ENCODE measurements at regions not wholly inside any gene's neighbourhood (a gene's known extent, or its start where the extent isn't known, plus 50 kb on each side); places are given as distances from the start of the nearest gene placed in this dataset.

DNA sequence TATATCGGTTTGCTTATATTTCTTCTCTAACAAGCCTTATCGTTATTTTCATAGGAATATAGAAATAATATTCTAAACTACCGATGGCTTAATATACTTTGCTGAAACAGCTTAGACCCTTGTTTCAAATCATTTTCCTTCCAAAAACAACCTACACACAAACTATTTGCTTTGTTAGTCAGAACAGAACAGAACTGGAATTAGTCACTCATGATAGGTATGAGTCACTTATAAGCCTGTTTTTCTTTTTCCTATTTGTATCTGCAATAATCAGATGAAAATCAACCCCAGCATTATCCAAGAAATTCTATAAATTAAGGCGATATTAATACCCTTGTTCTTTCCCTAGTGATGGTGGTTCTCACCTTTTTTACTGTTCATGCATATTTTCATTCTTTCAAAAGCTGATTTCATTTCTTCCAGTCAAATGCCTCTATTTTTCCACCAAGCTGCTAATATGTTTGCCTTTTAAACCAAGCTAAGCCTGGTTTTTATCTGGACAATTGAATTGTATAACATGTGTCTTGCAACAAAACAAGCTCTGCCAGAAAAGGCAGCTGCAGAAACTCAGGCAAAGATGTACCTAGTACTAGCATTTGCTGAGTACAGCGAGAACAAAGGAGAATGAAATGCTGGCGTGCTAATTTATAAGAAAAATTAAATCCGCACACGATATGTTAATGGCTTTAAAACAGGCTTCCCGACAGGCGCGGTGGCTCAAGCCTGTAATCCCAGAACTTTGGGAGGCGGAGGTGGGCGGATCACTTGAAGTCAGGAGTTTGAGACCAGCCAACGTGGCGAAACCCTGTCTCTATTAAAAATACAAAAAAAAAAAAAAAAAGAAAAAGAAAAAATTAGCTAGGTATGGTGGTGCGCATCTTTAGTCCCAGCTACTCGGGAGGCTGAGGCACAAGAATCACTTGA lies 1418.2 kb downstream of the AACS start:
- TF ChIP-seq, protein P1, sequence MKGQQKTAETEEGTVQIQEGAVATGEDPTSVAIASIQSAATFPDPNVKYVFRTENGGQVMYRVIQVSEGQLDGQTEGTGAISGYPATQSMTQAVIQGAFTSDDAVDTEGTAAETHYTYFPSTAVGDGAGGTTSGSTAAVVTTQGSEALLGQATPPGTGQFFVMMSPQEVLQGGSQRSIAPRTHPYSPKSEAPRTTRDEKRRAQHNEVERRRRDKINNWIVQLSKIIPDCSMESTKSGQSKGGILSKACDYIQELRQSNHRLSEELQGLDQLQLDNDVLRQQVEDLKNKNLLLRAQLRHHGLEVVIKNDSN (IDR thresholded peaks at IDR 0.05): no peak
- TF ChIP-seq TCF12 (IDR thresholded peaks at IDR 0.05; ENCODE audit: low read depth) (no peak), ZBTB7A (IDR thresholded peaks at IDR 0.05; ENCODE audit: low read depth) (no peak), RAD21 (IDR thresholded peaks at IDR 0.05; ENCODE audit: low read depth) (no peak), CREB1 (IDR thresholded peaks at IDR 0.05; ENCODE audit: low read depth) (no peak), EGR1 (IDR thresholded peaks at IDR 0.05) (no peak), NFIC (IDR thresholded peaks at IDR 0.05) (no peak), TAF1 (IDR thresholded peaks at IDR 0.05; ENCODE audit: low read depth) (no peak), FOXM1 (IDR thresholded peaks at IDR 0.05; ENCODE audit: borderline replicate concordance, low read depth) (no peak), YY1 (IDR thresholded peaks at IDR 0.05; ENCODE audit: low read depth) (no peak)
- TF ChIP-seq, protein P2, sequence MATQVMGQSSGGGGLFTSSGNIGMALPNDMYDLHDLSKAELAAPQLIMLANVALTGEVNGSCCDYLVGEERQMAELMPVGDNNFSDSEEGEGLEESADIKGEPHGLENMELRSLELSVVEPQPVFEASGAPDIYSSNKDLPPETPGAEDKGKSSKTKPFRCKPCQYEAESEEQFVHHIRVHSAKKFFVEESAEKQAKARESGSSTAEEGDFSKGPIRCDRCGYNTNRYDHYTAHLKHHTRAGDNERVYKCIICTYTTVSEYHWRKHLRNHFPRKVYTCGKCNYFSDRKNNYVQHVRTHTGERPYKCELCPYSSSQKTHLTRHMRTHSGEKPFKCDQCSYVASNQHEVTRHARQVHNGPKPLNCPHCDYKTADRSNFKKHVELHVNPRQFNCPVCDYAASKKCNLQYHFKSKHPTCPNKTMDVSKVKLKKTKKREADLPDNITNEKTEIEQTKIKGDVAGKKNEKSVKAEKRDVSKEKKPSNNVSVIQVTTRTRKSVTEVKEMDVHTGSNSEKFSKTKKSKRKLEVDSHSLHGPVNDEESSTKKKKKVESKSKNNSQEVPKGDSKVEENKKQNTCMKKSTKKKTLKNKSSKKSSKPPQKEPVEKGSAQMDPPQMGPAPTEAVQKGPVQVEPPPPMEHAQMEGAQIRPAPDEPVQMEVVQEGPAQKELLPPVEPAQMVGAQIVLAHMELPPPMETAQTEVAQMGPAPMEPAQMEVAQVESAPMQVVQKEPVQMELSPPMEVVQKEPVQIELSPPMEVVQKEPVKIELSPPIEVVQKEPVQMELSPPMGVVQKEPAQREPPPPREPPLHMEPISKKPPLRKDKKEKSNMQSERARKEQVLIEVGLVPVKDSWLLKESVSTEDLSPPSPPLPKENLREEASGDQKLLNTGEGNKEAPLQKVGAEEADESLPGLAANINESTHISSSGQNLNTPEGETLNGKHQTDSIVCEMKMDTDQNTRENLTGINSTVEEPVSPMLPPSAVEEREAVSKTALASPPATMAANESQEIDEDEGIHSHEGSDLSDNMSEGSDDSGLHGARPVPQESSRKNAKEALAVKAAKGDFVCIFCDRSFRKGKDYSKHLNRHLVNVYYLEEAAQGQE (IDR thresholded peaks at IDR 0.05; ENCODE audit: low read depth): no peak

DNA sequence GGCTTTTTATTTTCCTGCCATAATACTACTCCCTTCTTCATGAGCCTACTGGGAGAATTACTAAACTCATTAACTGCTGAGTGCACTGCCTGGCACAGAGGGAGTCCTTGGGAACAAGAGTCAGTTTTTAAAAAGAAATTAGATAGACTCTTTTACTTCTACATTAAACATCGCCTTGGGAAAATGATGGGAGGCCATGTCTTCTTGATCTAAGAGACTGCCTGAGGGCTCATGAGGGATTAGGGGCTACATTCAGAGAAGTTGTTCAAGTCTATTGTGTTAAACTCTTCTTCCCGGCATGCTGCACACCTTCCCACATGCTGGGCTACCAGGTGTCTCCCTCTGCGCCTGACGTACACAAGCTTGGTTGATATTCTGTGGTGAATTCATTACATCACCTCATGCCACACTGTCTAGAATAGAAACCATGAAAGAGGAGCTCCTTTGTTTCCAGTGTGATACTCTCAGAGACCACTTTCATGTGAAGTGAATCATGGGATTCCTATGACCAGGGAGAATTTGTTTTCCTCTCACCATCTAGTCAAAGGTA lies 1422.3 kb downstream of the AACS start:
- TF ChIP-seq TEAD4 (IDR thresholded peaks at IDR 0.05): no peak
- no peak for TF ChIP-seq CEBPB (IDR thresholded peaks at IDR 0.05)
- TF ChIP-seq, protein P3, sequence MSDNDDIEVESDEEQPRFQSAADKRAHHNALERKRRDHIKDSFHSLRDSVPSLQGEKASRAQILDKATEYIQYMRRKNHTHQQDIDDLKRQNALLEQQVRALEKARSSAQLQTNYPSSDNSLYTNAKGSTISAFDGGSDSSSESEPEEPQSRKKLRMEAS (IDR thresholded peaks at IDR 0.05): no peak
- no peak for TF ChIP-seq TCF12 (IDR thresholded peaks at IDR 0.05; ENCODE audit: low read depth)
- no peak for TF ChIP-seq YY1 (IDR thresholded peaks at IDR 0.05; ENCODE audit: low read depth)
- no peak for TF ChIP-seq EGR1 (IDR thresholded peaks at IDR 0.05)
- no peak for TF ChIP-seq NFIC (IDR thresholded peaks at IDR 0.05)
- TF ChIP-seq, protein P1 (IDR thresholded peaks at IDR 0.05): no peak
- TF ChIP-seq TAF1 (IDR thresholded peaks at IDR 0.05; ENCODE audit: low read depth): no peak
- TF ChIP-seq CREB1 (IDR thresholded peaks at IDR 0.05; ENCODE audit: low read depth): no peak
- TF ChIP-seq, protein P2 (IDR thresholded peaks at IDR 0.05; ENCODE audit: low read depth): no peak
- no peak for TF ChIP-seq FOXM1 (IDR thresholded peaks at IDR 0.05; ENCODE audit: borderline replicate concordance, low read depth)
- no peak for TF ChIP-seq EP300 (IDR thresholded peaks at IDR 0.05; ENCODE audit: borderline replicate concordance)

DNA sequence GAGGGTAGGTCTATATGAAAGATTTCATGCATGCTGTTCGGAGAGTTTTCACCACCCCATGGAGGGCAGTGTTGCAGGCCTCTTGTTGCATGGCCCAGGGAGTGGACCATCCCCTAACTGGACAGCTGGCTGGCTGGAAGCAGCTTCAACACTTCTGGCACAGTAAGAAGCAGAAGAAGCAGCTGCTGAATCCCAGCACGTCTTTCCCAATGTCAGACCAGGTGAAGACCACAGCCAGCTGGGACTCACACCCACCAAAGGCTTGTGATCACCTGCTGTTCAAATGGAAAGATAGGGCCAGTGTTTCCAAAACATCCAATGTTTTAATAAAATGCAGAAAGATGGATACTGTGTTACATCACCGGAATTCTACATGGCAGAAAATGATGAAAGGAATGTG lies 1423.6 kb downstream of the AACS start:
- no peak for TF ChIP-seq EP300 (IDR thresholded peaks at IDR 0.05; ENCODE audit: borderline replicate concordance)
- no peak for TF ChIP-seq TCF12 (IDR thresholded peaks at IDR 0.05; ENCODE audit: low read depth)
- TF ChIP-seq YY1 (IDR thresholded peaks at IDR 0.05; ENCODE audit: low read depth): no peak
- TF ChIP-seq CEBPB (IDR thresholded peaks at IDR 0.05): no peak
- TF ChIP-seq, protein P2 (IDR thresholded peaks at IDR 0.05; ENCODE audit: low read depth): no peak
- no peak for TF ChIP-seq NFIC (IDR thresholded peaks at IDR 0.05)
- TF ChIP-seq RAD21 (IDR thresholded peaks at IDR 0.05; ENCODE audit: low read depth): no peak
- TF ChIP-seq, protein P1 (IDR thresholded peaks at IDR 0.05): no peak
- TF ChIP-seq TAF1 (IDR thresholded peaks at IDR 0.05; ENCODE audit: low read depth): no peak
- no peak for TF ChIP-seq FOXM1 (IDR thresholded peaks at IDR 0.05; ENCODE audit: borderline replicate concordance, low read depth)
- no peak for TF ChIP-seq EGR1 (IDR thresholded peaks at IDR 0.05)
- TF ChIP-seq ZBTB7A (IDR thresholded peaks at IDR 0.05; ENCODE audit: low read depth): no peak
- TF ChIP-seq CREB1 (IDR thresholded peaks at IDR 0.05; ENCODE audit: low read depth): no peak
- TF ChIP-seq, protein P3 (IDR thresholded peaks at IDR 0.05): no peak
- TF ChIP-seq TEAD4 (IDR thresholded peaks at IDR 0.05): no peak
